ENCODE measurements at regions not wholly inside any gene's neighbourhood (a gene's known extent, or its start where the extent isn't known, plus 50 kb on each side); places are given as distances from the start of the nearest gene placed in this dataset.
"Not testable (repeated sequence)": the region's sequence is repeated elsewhere in the genome, so short reads cannot be mapped to it uniquely, and the experiment has no call there.

- DNase-seq: no peak
Observed at GRCh38 chr9:110066929-110067716, 140.8 kb downstream of the C9orf152 start.

DNA sequence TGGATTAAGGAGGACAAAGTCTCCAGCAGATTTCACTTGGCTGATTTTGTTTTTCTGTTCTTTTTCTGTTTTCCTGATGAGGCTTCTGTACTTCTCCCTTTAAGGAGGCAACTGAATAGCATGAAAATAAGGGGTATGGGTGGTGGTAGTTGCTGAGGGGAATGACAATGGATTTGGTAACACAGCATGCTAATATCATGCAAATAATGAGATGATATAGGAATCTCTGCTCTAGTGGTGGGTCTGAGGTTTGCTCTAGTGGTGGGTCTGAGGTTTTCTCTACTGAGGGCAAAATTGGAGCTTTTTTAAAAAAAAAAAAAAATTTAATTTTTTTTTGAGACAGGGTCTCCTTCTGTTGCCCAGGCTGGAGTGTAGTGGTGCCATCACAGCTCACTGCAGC, 139.7 kb downstream of the C9orf152 start:
- no peak for DNase-seq

- no peak for DNase-seq
Observed at GRCh38 chr9:110069326-110070248, 138.4 kb downstream of the C9orf152 start.

DNA sequence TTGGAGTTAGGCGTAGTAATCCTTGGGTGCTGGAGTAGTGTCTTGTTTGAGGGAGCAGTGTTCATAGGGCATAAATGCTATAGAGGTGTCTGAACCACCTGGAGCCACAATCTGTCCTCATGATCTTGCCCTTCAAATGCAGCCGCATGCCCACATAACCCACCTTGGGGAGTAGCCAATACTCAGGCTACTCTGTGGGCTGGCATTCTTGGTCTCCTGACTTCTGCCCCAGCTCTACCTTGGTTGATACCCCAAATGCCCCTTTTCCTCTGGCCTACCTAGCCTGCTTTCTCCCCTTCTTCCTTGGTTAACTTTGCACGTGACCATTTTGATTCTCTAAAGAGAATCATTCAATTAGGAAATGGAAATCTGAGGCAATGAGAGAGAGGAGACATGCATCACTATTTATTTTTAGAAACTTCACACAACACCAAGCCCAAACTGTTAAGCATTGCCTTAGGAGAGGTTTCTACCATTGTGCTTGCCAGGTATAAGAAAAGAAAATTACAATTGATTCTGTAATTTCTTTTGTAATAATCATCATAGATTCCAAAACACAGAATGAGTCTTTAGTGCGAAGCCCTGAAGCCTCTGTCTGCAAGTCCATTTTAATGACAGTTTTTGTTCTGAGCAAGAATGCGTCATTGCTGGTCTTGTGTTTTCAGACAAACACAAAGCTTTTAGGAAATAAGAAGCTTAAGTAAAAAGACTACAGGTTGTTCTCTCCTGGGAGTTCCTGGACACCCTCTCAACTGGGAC, 135.2 kb downstream of the C9orf152 start:
- DNase-seq: no peak

DNA sequence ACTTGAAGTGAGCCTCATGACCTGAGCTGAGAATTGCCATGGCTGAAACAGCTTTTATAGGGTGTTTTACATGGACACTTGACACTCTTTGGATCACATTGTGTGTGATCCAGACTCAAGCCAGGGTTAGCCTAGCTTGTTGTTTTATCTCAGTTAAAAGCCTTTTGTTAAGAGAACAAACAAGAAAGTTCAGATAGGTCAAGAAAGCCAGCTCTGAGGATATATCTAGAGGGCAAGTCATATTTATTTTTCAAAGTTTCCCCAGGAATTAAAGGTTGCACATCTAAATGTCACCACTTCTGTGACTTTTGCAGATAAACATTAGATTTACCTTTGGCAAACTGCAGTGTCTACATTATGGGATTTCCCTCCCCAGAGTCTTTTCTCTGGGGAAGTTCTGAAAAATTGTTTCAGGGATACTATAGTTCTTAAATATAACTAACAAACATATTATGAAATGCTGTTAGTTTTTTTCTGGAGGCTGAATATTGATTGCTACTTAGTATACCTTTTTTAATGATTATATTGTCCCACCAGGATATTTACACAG, 134.5 kb downstream of the C9orf152 start:
- DNase-seq: no peak

DNA sequence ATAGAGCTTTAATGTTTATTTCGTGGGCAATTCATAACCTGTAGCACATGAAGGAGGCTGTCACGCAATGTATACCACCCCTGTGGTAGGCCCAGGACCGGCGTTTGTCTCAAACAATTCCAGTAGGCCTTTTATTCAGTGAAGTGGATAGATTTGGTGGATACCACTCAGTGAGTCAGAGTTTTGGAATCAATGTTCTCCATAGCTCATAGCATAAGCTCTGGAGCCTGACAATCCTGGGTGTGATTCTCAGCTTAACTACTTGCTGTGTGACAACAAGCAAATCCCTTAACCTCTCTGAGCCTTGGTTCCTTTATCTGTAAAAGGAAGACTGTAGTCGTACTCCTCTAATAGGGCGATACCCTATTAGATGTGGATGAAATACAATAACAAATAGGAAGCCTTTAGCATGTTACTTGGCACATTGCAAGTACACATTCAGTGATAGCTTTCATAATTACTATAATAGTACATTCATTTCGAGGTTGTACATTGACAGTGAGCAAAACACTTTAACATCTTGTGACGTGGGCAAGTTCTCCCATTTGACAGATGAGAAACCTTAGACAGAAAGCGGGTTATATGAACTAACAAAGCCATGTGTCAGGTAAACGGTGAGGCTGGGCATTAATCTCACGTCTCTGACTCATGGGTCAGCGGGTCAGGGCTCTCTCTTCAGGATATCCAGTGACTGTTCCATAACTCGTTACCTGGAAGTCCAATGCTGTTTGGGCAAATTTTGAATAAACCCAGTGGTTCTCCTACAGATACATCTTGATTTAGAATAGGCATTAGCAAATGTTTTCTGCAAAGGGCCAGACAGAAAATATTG, 130.8 kb downstream of the C9orf152 start:
- DNase-seq: no peak

- DNase-seq: no peak
Observed at GRCh38 chr9:110077925-110078324, 130.0 kb downstream of the C9orf152 start.

GRCh38 chr9:110078604-110079003, 129.4 kb downstream of the C9orf152 start:
- DNase-seq: peak; percentile 45

GRCh38 chr9:110081395-110081794, 126.6 kb downstream of the C9orf152 start:
- DNase-seq: no peak

- no peak for DNase-seq
Observed at GRCh38 chr9:110083866-110084265, 124.1 kb downstream of the C9orf152 start.

GRCh38 chr9:110086537-110086936, 121.4 kb downstream of the C9orf152 start:
- no peak for DNase-seq

DNA sequence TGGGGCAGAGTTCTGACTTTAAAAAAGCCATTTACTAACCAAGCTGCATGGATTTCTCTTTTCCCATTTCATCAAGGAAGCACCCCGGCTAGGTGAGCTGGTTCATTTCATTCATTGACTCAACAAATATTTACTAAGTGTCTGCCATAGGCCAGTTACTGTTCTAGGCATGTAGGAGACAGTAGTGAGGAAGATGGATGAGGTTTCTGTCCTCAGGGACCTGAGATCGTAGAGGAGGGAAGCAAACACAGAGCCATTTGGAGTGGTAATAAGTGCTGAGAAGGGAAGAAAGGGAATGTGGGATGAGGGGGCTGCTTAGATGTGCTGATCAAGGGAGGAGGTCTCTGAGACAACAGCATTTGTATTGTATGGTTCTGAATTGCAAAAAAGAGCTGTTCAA, 120.4 kb downstream of the C9orf152 start:
- no peak for DNase-seq

DNA sequence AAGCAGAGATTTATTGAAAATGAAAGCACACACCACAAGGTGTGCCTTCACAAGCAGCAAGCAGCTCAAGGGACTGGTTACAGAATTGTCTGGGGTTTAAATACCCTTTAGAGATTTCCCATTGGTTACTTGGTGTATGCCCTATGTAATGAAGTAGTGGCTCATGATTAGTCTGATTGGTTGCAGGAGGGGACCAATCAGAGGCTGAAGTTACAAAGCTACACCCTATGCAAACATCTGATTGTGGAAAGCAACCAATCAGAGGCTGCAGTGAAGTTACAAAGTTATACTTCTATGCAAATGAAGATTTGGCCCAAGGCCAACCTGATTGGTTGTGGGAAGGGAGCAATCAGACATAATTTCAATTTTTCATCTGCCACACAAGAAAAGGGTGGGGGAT, 119.9 kb downstream of the C9orf152 start:
- DNase-seq: no peak

DNA sequence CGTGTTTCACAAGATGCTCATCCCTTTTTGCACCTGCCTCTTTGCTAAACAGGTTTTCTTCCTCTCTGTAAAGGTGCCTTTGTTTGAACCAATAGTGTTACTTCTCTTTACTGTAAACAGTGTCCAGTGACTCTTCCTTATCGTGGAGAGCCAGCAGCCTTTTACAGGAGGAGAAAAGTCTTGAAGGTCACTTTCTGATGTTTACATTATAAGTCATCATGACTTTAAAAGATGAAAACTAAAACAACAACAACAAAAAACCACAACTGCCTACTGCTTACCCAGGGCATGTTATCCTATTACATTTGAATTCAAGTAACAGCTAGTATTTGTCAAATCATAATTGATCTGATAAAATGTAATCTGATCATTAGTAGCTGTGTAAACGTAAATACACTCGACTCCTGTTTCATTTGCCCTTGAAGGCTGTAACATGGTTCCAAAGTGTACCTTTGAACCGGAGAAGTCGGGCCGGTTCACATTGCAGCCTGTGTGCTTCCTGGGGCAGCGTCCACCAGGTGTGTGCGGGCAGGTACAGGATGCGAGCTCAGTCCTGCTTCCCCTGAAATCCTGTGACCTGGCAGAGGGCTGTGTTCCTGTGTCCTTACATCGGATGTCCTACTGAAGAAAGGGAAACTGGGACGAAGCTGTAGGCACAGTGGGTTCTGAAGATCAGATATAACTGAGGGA, 118.1 kb downstream of the C9orf152 start:
- DNase-seq: peak; percentile 20

DNA sequence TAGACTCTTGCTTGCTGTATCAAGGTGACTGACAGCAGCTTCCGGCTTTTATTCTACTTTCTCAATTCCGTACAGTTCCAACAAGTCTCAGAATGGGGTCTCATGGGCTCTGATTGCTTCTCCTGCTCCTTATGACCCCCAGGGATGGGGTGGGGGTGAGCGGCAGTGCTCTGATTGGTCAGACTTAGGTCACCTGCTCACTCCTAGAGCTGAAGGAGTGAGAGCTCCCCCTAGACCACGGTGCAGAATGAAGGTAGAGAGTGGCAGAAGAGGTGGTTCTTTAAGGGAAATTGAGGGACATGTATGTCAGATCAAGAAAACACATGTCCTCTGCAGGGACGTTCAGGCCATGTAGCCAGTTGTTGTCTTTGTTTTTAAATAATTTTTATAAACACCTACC, 115.2 kb downstream of the C9orf152 start:
- no peak for DNase-seq

- DNase-seq: no peak
Observed at GRCh38 chr9:110093417-110093816, 114.5 kb downstream of the C9orf152 start.

- DNase-seq: no peak
Observed at GRCh38 chr9:110093871-110094270, 114.1 kb downstream of the C9orf152 start.

- DNase-seq: no peak
Observed at GRCh38 chr9:110095161-110095595, 112.8 kb downstream of the C9orf152 start.

- DNase-seq: no peak
Observed at GRCh38 chr9:110095776-110096175, 112.2 kb downstream of the C9orf152 start.

- not testable (repeated sequence) for DNase-seq
Observed at GRCh38 chr9:110096674-110097073, 111.3 kb downstream of the C9orf152 start.
